Fibroblast of skin of left biceps (primary cell): ENCODE measurements at regions not wholly inside any gene's neighbourhood (a gene's known extent, or its start where the extent isn't known, plus 50 kb on each side); places are given as distances from the start of the nearest gene placed in this dataset.

Source experiments
- DNase-seq, 2 experiments: peaks; one replicate each; pipeline ENCODE4 v3.0.0-alpha.2; 2013; ENCODE audit warnings: low read depth in 2 of 2

GRCh38 chr2:204046145-204046544 is 109.6 kb downstream of the ICOS start:
- DNase-seq = no peak

- no peak for DNase-seq
These were observed 113.1 kb downstream of the ICOS start for GRCh38 chr2:204049635-204050034.

DNA sequence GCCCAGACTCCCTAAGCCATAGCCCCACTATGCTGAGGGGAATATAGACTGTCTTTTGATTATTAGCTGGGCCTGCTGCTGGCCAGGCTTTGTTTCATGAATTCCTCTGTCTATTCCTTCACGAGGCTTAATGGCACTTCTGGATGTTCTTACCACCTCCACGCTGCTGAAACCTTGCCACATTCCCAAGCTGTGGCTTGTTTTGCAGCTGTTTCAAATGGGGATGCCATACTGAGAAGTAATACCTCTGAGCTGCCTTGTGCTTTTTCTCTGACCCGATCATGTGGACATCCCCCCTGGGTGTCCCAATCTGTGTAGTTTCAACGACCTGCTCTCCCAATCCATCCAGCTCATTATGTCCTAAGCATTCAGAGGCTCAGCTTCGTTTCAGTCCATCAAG is 114.1 kb downstream of the ICOS start:
- DNase-seq = no peak

DNA sequence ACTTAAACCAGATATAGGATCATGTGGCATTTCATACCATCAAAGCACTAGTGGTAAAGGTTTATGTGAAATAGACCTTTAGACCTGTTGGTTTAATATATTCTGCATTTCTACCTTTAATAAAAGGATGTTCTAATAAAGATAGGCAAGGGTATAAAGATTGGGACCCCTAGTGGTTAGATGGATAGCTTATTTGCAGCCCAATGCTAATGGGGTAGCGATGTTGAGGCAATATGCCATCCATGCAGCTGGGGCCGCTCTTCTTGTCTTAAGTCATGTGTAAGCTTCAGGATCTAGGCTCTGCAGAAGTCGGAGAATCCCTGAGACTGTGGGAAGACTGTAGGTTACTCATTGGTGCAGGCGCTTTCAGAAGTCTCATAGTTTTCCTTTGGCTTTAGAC is 114.9 kb downstream of the ICOS start:
- DNase-seq = no peak

- no peak for DNase-seq
These were observed 115.5 kb downstream of the ICOS start for GRCh38 chr2:204051984-204052556.

DNA sequence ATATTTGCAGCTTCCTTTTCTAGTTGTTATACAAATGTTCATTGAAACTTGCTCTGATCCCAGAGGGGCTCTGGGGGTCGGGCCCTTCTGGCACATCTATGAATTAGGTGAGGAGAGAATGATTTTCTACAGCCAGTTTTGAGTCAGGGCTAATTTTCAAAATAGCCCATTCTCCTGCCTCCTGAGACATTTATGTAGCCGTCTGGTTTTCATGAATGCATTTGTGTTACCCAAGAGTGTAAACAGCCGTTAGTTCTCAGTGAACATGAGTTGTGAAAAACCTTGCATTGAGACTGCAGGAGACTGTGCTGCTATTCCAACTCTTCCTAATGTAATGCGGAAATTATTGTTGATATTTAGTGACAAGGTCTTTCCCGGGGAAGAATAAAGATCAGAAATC is 122.5 kb downstream of the ICOS start:
- no peak for DNase-seq

DNA sequence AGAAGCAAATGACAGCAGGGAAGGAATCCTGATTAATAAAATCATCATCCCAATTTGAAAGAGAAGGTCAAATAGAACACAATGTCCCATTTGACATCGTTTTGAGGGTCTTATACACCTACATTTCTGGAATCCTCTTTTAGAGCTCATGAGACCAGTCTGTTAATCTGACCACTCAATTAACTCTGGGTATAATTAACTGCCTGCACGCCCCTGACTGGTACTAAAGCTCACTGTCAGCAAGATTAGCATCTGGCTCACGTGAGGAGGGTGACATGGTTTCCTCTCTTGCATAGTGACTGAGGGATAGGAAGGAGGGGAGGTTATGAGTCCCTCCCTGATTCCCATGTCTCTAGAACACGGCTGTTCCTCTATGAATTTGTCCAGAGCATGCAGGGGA is 124.3 kb downstream of the ICOS start:
- DNase-seq = no peak

GRCh38 chr2:204061241-204061640 is 124.7 kb downstream of the ICOS start:
- DNase-seq = no peak

GRCh38 chr2:204064119-204064518 is 127.6 kb downstream of the ICOS start:
- DNase-seq = no peak

DNA sequence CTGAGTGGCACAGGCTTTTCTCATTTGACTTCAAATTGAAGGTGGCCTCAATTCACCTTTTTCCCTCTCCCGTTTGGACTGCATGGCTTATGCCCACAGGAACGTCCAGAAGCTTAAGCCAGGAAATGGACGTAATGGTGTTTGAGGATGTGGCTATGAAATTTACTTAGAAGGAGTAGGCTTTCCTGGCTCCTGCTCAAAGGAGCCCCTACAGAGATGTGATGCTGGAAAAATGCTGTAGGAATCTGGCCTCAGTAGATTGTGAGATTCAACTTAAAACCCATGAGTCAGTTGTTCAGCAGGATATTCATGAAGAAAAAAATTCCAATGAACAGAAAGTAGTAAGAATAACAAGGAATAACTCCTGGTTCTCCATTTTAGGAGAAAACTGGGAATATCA is 129.0 kb downstream of the ICOS start:
- no peak for DNase-seq

- no peak for DNase-seq
These were observed 129.5 kb downstream of the ICOS start for GRCh38 chr2:204066051-204066450.

GRCh38 chr2:204069804-204070203 is 133.2 kb downstream of the ICOS start:
- no peak for DNase-seq

DNA sequence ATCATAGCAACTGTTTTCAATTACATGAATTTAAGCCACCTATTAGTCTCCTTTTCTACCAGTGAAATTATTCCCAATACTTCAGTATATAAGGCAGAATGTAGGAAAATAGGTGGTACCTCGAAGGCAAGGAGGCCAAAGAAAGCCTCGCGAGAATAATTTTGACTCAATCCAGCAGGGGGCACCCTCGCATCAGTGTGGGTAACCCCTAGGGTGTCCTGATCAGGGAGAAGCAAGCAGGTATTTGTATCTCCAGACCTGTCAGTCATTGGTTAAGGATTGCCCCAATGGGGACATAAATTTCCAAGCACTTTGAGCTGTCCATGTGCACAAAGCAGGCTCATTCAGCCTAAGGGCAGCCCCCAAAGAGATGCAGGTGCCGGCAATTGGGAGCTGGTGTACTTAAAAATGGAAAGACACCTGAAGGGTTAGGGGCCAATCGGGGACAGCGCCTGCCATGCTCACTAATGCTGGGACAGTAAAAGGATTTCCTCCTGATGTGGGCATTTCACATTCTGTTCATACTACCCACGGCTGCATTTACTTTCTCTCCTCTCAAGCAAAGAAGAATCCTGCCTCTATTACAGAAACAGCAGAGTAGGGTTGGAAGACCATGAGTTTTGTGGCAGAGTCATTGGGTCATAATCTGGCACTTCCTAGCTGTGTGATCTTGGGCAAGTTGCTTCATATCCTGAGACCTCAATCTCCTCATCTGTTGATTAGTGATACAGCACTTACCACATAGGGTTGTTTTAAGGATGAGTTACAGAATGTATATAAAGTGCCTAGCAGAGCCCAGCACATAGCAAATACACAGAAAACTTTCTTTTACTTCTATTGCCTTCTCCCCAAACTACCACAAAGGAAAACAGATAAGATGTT is 136.1 kb downstream of the ICOS start:
- DNase-seq = no peak

DNA sequence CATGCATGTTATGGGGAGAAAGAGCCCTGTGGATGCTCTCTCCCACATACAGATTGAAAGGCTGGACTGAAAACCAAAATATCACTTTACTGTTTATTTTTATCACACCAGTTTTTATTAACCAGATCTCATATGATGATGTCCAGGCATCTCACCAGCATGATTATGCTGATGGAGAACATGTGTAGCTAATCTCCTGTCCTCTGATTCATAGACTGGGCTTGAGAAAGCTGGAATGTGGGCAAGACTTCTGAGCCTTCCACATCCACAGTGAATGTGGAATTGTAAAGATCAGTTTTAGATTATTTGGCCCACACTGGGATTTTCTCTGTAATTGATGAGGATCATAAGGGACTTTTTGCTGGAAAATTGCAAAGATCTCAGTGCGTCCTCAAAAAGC is 137.9 kb downstream of the ICOS start:
- peak; percentile 5 to 8 for DNase-seq

- no peak for DNase-seq
These were observed 141.6 kb downstream of the ICOS start for GRCh38 chr2:204078003-204078698.

- DNase-seq = no peak
These were observed 145.2 kb downstream of the ICOS start for GRCh38 chr2:204081487-204082425.

DNA sequence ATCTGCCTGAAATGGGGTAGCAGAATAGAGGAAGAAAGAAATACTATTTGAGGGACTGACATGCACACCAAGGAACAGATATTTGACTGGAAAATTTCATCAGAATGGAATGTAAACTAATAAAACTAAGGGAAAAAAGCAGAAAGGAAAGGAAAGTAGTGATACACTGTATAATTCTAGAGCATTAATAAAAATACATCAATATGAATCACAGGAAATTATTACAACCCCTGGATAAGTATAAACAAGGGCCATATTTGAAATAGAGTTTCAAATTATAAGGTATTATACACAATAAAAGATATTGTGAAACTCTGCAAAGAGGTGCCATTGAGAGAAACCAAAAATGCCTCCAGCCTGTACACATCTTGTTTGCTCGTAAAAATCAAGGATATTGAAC is 149.6 kb downstream of the ICOS start:
- DNase-seq = no peak

DNA sequence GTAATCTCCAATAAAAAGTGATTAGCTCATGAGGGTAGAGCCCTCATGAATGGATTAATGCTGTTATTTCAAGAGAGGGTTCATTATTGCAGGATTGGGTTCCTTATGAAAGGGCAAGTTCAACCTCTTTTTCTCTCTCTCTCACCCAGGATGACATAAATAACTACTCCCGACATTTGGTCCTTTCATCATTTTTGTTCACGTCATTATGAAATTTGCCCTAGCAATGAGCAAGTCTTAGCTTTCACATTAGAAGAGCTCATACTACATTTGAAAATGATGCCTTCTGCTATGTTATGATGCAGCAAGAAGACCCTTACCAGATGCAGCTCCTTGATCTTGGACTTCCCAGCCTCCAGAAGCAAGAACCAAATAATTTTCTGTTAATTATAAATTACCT is 152.5 kb downstream of the ICOS start:
- no peak for DNase-seq

- no peak for DNase-seq
These were observed 153.0 kb downstream of the ICOS start for GRCh38 chr2:204089574-204089973.

DNA sequence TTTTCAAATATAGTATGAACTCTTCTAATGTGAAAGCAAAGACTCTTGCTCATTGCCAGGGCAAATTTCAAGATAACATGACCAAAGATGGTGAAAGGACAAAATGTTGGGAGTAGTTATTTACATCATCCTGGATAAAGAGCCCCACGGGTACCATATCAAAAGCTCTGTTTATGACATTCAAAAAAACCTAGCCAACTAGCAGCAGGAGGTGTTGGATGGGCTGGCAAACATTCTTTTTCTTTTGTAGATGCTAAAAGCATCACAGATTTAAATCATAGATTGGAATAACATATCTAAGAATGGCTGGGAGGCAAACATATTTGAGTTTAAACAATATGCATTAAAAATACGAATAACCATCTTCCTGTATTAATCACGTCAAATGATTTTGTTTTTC is 153.5 kb downstream of the ICOS start:
- no peak for DNase-seq

- no peak for DNase-seq
These were observed 168.2 kb downstream of the ICOS start for GRCh38 chr2:204104811-204105210.

DNA sequence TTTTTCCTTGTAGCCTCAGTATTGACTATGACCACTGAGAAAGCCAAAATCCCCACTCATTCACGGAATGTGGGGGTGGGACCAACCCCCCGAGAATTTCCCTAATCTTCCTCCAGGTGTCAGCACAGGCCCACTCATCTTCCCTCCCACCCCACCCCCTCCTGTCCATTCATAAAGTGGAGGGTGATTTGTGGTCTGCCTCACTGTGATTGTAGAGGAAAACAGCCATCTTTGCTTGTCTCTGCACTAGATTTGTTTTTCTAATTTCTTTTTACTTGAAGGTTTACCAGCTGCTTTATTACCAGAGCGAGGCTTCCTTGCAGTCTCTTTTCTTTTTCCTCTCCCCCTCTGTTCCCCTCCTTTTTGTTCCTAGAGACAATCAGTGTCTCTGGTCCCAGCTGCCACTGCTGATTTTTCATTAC is 171.8 kb downstream of the ICOS start:
- DNase-seq = no peak
